ENCODE measurements at regions not wholly inside any gene's neighbourhood (a gene's known extent, or its start where the extent isn't known, plus 50 kb on each side); places are given as distances from the start of the nearest gene placed in this dataset.
"Not testable (repeated sequence)": the region's sequence is repeated elsewhere in the genome, so short reads cannot be mapped to it uniquely, and the experiment has no call there.

DNA sequence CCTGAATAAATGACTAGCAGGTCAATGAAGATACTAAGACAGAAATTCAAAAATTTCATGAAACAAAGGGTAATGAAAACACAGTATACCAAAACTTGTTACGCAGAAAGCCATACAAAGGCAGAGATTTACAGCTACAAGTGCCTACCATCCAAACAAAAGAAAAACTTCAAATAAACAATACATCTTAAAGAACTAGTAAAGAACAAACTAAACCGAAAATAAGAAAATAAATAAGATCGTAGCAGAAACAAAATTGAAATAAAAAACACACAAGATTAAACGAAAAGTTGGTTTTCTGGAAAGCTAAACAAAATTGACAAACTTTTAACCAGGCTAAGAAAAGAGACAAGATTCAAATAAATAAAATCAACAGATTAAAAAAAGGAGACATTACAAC is 51.5 kb downstream of the VPREB1 start:
- H3K4me3 ChIP-seq (ENCODE audit: low read length); DNase-seq (ENCODE audit: low read depth): not testable (repeated sequence)

DNA sequence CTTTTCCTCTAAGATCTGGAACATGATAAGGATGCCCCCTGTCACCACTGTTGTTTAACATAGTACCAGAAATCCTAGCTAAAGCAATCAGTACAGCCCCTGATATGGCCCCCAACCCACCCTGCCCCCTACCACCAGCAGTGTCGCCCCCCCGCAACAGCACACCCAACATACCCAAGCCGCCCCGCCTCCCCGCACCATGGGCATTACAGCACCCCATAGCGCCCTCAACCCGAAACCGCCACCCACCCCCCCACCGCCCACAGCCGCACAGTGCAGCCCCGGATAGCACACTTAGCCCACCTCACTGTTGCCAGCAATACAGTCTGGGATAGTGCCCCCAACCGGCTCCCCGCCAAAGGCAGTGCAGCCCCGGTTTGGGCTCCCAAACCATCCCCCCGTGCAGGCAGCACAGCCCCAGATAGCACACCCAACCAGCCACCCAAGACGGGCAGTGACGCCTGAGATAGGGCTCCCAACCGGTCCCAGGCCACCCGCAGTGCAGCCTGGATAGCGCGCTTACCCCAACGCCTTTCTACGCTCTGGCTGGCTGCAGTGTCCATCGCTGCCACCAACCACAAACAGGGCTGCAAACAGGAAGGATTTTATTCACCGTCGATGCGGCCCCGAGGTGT is 52.7 kb downstream of the VPREB1 start:
- DNase-seq (ENCODE audit: low read depth), result peak; percentile 24
- peak overlapping the region; percentile 63 for H3K4me3 ChIP-seq (ENCODE audit: low read length)

GRCh38 chr22:22297794-22298653 is 53.4 kb downstream of the VPREB1 start:
- DNase-seq (ENCODE audit: low read depth), result peak; percentile 76
- peak overlapping the region; percentile 67 for H3K4me3 ChIP-seq (ENCODE audit: low read length)

DNA sequence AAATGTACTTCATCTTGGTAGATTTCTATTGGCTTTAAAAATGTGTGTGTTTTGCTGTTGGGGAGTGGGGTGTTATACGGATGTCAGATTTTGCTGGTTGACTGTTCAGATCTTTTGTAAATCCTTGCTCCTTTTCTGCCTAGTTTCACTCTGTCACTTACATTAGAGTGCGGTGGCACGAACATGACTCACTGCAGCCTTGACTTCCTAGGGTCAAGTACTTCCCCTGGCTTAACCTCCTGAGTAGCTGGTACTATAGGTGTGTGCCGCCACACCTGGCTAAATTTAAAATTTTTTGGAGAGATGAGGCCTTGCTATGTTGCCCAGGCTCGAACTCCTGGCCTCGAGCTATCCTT is 54.0 kb downstream of the VPREB1 start:
- DNase-seq (ENCODE audit: low read depth), result not testable (repeated sequence)

DNA sequence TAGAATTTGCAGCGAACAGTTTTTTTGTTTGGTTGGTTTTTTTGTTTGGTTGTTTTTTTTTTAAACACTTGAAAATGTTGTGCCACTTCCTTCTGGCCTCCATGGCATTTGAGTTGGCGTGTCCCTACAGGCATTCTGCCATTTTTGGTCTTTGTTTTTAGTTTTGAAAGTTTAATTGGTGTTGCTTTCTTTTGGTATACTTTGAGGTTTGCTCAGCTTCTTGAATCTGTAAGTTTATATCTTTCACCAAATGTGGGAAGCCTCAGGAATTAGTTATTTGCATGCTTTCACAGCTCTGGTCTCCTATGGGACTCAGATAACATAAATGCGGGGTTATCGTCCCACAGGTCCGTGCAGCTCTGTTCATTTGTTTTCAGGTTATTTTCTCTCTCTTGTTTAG is 55.9 kb downstream of the VPREB1 start:
- H3K4me3 ChIP-seq (ENCODE audit: low read length); DNase-seq (ENCODE audit: low read depth): not testable (repeated sequence)

More for the DNA sequence above, 54.0 kb downstream of the VPREB1 start:
- H3K4me3 ChIP-seq (ENCODE audit: low read length), result peak overlapping the region; percentile 67

DNA sequence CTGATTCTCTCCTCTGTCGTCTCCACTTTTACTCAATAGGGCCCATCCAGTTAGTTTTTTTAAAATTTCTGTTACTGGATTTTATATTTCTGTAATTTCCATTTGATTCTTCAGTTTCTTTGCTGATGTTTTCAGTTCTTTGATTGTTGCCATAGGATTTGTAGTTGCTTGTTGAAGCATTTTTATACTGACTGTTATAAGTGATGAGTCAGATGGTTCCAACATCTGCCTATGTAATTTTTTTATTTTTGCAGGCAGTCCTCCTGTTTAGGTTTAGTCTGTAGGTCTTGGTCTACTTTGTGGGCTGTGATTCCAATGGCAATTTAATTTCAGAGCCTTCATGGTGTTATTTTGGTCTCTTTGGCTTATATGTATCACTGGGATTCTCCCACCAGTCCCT is 56.4 kb downstream of the VPREB1 start:
- not testable (repeated sequence) for DNase-seq (ENCODE audit: low read depth); H3K4me3 ChIP-seq (ENCODE audit: low read length)

GRCh38 chr22:22316589-22316988 is 72.0 kb downstream of the VPREB1 start:
- H3K4me3 ChIP-seq (ENCODE audit: low read length), result no peak overlapping the region
- no peak for TF ChIP-seq CTCF (IDR thresholded peaks at IDR 0.05; ENCODE audit: insufficient read depth, low read depth, low read length, missing control alignments)
- DNase-seq (ENCODE audit: low read depth), result no peak

DNA sequence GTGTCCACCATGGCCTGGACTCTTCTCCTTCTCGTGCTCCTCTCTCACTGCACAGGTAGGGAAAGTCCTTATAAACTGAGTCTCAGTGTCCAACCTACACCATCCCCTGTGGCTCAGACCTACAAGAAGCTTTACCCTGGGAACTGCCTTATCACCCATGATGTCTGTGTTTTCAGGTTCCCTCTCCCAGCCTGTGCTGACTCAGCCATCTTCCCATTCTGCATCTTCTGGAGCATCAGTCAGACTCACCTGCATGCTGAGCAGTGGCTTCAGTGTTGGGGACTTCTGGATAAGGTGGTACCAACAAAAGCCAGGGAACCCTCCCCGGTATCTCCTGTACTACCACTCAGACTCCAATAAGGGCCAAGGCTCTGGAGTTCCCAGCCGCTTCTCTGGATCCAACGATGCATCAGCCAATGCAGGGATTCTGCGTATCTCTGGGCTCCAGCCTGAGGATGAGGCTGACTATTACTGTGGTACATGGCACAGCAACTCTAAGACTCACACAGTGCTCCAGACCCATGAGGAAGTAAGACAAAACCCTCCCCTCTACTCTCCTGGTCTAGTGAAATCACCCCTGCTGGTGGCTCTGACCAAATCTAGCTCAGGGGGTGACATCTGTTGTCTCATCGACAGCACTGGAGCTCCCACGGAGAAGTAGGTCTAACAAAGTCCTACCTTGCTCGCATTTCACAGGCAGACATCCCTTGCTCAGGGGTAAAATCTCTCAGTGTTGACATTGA is 74.3 kb downstream of the VPREB1 start:
- no peak overlapping the region for H3K4me3 ChIP-seq (ENCODE audit: low read length)
- no peak for DNase-seq (ENCODE audit: low read depth)
- TF ChIP-seq CTCF (IDR thresholded peaks at IDR 0.05; ENCODE audit: insufficient read depth, low read depth, low read length, missing control alignments), result no peak

- H3K4me3 ChIP-seq (ENCODE audit: low read length), result not testable (repeated sequence)
Observed at GRCh38 chr22:22321743-22322611, 77.4 kb downstream of the VPREB1 start.

More at GRCh38 chr22:22321743-22322611, 77.4 kb downstream of the VPREB1 start:
- TF ChIP-seq CTCF (IDR thresholded peaks at IDR 0.05; ENCODE audit: insufficient read depth, low read depth, low read length, missing control alignments), result peak; percentile 79
- peak; percentile 77 for DNase-seq (ENCODE audit: low read depth)
